NOMO-1 (cell line): ENCODE measurements at regions not wholly inside any gene's neighbourhood (a gene's known extent, or its start where the extent isn't known, plus 50 kb on each side); places are given as distances from the start of the nearest gene placed in this dataset.

ENCODE experiments used
- DNase-seq, 2 experiments: peaks; one replicate each; lab custom pipeline; 2025; ENCODE audit not compliant: unreplicated experiment in 2 of 2; lab: John Stamatoyannopoulos, UW

GRCh38 chr14:65872536-65872935 is 460.0 kb downstream of the FUT8 start:
- peak in 1 of 2 experiments; percentile 34 for DNase-seq

GRCh38 chr14:65877166-65877565 is 464.6 kb downstream of the FUT8 start:
- no peak for DNase-seq

- DNase-seq = no peak
Measured at GRCh38 chr14:65877624-65878023, 465.1 kb downstream of the FUT8 start.

GRCh38 chr14:65878586-65878985 is 466.1 kb downstream of the FUT8 start:
- no peak for DNase-seq

GRCh38 chr14:65879248-65880009 is 466.9 kb downstream of the FUT8 start:
- peak; percentile 76 to 98 for DNase-seq

- DNase-seq = no peak
Measured at GRCh38 chr14:65880507-65880906, 468.0 kb downstream of the FUT8 start.

- no peak for DNase-seq
Measured at GRCh38 chr14:65881642-65882041, 469.1 kb downstream of the FUT8 start.

GRCh38 chr14:65888677-65889076 is 476.1 kb downstream of the FUT8 start:
- DNase-seq = no peak

GRCh38 chr14:65892315-65892714 is 479.8 kb downstream of the FUT8 start:
- DNase-seq = no peak

GRCh38 chr14:65900164-65900563 is 487.6 kb downstream of the FUT8 start:
- DNase-seq = no peak

- no peak for DNase-seq
Measured at GRCh38 chr14:65901595-65901994, 489.1 kb downstream of the FUT8 start.

GRCh38 chr14:65904988-65905387 is 492.5 kb downstream of the FUT8 start:
- no peak for DNase-seq

- no peak for DNase-seq
Measured at GRCh38 chr14:65906344-65906743, 493.8 kb downstream of the FUT8 start.

GRCh38 chr14:65906948-65907347 is 494.4 kb downstream of the FUT8 start:
- no peak for DNase-seq

- DNase-seq = no peak
Measured at GRCh38 chr14:65910108-65910786, 497.7 kb downstream of the FUT8 start.

GRCh38 chr14:65915125-65915524 is 502.6 kb downstream of the FUT8 start:
- DNase-seq = no peak

- no peak for DNase-seq
Measured at GRCh38 chr14:65916055-65916454, 503.5 kb downstream of the FUT8 start.

- no peak for DNase-seq
Measured at GRCh38 chr14:65920996-65921395, 508.5 kb downstream of the FUT8 start.

GRCh38 chr14:65922142-65922541 is 509.6 kb downstream of the FUT8 start:
- no peak for DNase-seq

GRCh38 chr14:65926504-65926903 is 514.0 kb downstream of the FUT8 start:
- DNase-seq = no peak

- DNase-seq = peak; percentile 13 to 23
Measured at GRCh38 chr14:65926935-65927700, 514.6 kb downstream of the FUT8 start.
